ENCODE measurements at regions not wholly inside any gene's neighbourhood (a gene's known extent, or its start where the extent isn't known, plus 50 kb on each side); places are given as distances from the start of the nearest gene placed in this dataset.
A peak's percentile ranks its signal among the peaks of the same experiment; 100 is the strongest.

GRCh38 chr2:196275646-196276352 lies 104.4 kb upstream of the STK17B start:
- intact Hi-C loops (cut with DNase I; ENCODE audit: low total_unique reads) = no loop called here
- WGBS, 2 donors = 79 to 84% methylated on average over 5 of the region's 5 CpGs
- TF ChIP-seq CTCF (IDR thresholded peaks at IDR 0.05) (no peak), POLR2A (IDR thresholded peaks at IDR 0.05) (no peak)

GRCh38 chr2:196276421-196276820 lies 105.0 kb upstream of the STK17B start:
- intact Hi-C loops (cut with DNase I; ENCODE audit: low total_unique reads) = no loop called here
- DNase-seq (ENCODE audit: low spot score in 2 of 2) = no peak
- TF ChIP-seq CTCF (IDR thresholded peaks at IDR 0.05) = no peak
- TF ChIP-seq POLR2A (IDR thresholded peaks at IDR 0.05) = no peak
- H3K4me3 ChIP-seq (ENCODE audit: low read depth, poor library complexity, severe bottlenecking) = no peak overlapping the region
- 35 to 41% methylated on average over 2 of the region's 2 CpGs for WGBS, 2 donors

More at GRCh38 chr2:196275646-196276352, 104.4 kb upstream of the STK17B start:
- no peak for DNase-seq (ENCODE audit: low spot score in 2 of 2)
- no peak overlapping the region for H3K4me3 ChIP-seq (ENCODE audit: low read depth, poor library complexity, severe bottlenecking)

- no peak for DNase-seq (ENCODE audit: low spot score in 2 of 2)
- H3K4me3 ChIP-seq (ENCODE audit: low read depth, poor library complexity, severe bottlenecking) = no peak overlapping the region
- intact Hi-C loops (cut with DNase I; ENCODE audit: low total_unique reads) = no loop called here
- no peak for TF ChIP-seq POLR2A (IDR thresholded peaks at IDR 0.05)
- TF ChIP-seq CTCF (IDR thresholded peaks at IDR 0.05) = peak in 1 of 3 donors; percentile 37
- 41 to 45% methylated on average over 2 of the region's 2 CpGs for WGBS, 2 donors
Observed at GRCh38 chr2:196277002-196277401, 105.6 kb upstream of the STK17B start.

GRCh38 chr2:196278491-196278911 lies 107.1 kb upstream of the STK17B start:
- no peak for TF ChIP-seq CTCF (IDR thresholded peaks at IDR 0.05)
- no peak for TF ChIP-seq POLR2A (IDR thresholded peaks at IDR 0.05)
- 88 to 92% methylated on average over 10 of the region's 10 CpGs for WGBS, 2 donors
- no peak overlapping the region for H3K4me3 ChIP-seq (ENCODE audit: low read depth, poor library complexity, severe bottlenecking)
- intact Hi-C loops (cut with DNase I; ENCODE audit: low total_unique reads) = no loop called here
- DNase-seq (ENCODE audit: low spot score in 2 of 2) = no peak

- intact Hi-C loops (cut with DNase I; ENCODE audit: low total_unique reads) = no loop called here
- WGBS, 2 donors = 94 to 95% methylated on average over 3 of the region's 3 CpGs
- no peak overlapping the region for H3K4me3 ChIP-seq (ENCODE audit: low read depth, poor library complexity, severe bottlenecking)
- DNase-seq (ENCODE audit: low spot score in 2 of 2) = no peak
- no peak for TF ChIP-seq CTCF (IDR thresholded peaks at IDR 0.05)
- TF ChIP-seq POLR2A (IDR thresholded peaks at IDR 0.05) = no peak
Observed at GRCh38 chr2:196279541-196279940, 108.2 kb upstream of the STK17B start.

Data from lower leg skin (tissue), 4 donors.